ENCODE measurements at regions not wholly inside any gene's neighbourhood (a gene's known extent, or its start where the extent isn't known, plus 50 kb on each side); places are given as distances from the start of the nearest gene placed in this dataset.

- H3K4me3 ChIP-seq (ENCODE audit: low read depth, low read length): no peak overlapping the region
- H3K27me3 ChIP-seq (ENCODE audit: insufficient read depth, low read length): no peaks in the 10 kb centered on the region
- H3K9me3 ChIP-seq (ENCODE audit: insufficient read depth, low read depth, low read length): no peaks in the 10 kb centered on the region
- H3K79me1 ChIP-seq (ENCODE audit: low read length): no peaks in the 10 kb centered on the region
- no peak overlapping the region for H3K27ac ChIP-seq (ENCODE audit: low read depth, low read length)
- no peak overlapping the region for H2AFZ ChIP-seq (ENCODE audit: insufficient read depth, low read length, poor library complexity)
- no peak overlapping the region for H4K8ac ChIP-seq (ENCODE audit: low read depth, low read length)
- H3K9ac ChIP-seq (ENCODE audit: low read length): no peak overlapping the region
- no peak overlapping the region for H2AK5ac ChIP-seq (ENCODE audit: low read length)
- H3K14ac ChIP-seq (ENCODE audit: low read length): no peak overlapping the region
- H2BK12ac ChIP-seq (ENCODE audit: low read length): no peak overlapping the region
- H3K23ac ChIP-seq (ENCODE audit: low read length): no peak overlapping the region
- no CpG with 5 or more reads among the region's 6 CpGs for WGBS (ENCODE audit: extremely low coverage, insufficient coverage, insufficient read length)
- no peak overlapping the region for H4K12ac ChIP-seq (ENCODE audit: low read depth, low read length)
- no peak overlapping the region for H2BK120ac ChIP-seq (ENCODE audit: insufficient read depth, low read length, poor library complexity)
- H3K79me2 ChIP-seq (ENCODE audit: control insufficient read depth, insufficient read depth, low read length, poor library complexity): no peaks in the 10 kb centered on the region
- no peak overlapping the region for H3K4me2 ChIP-seq (ENCODE audit: low read length)
- H2BK5ac ChIP-seq (ENCODE audit: low read depth, low read length, poor library complexity): no peak overlapping the region
- no peak overlapping the region for H3K18ac ChIP-seq (ENCODE audit: low read length)
- no peak for DNase-seq
- H3K4ac ChIP-seq (ENCODE audit: low read depth, low read length): no peak overlapping the region
- H3K4me1 ChIP-seq (ENCODE audit: control insufficient read depth in 1 of 2, insufficient read depth in 2 of 2, low read length in 2 of 2): no peaks in the 10 kb centered on the region
- no peak overlapping the region for H4K91ac ChIP-seq (ENCODE audit: low read depth, low read length)
- H3K36me3 ChIP-seq (ENCODE audit: control insufficient read depth in 1 of 2, insufficient read depth in 2 of 2, low read length in 2 of 2): no peaks in the 10 kb centered on the region
Measured at GRCh38 chr5:99129768-99130501, 201.1 kb upstream of the CHD1 start.

GRCh38 chr5:99122976-99123375, 194.2 kb upstream of the CHD1 start:
- Histone ChIP-seq H2AFZ (ENCODE audit: insufficient read depth, low read length, poor library complexity) (no peak overlapping the region), H3K4me3 (ENCODE audit: low read depth, low read length) (no peak overlapping the region), H3K4ac (ENCODE audit: low read depth, low read length) (no peak overlapping the region), H3K18ac (ENCODE audit: low read length) (no peak overlapping the region), H3K9me3 (ENCODE audit: insufficient read depth, low read depth, low read length) (no peaks in the 10 kb centered on the region), H3K4me2 (ENCODE audit: low read length) (no peak overlapping the region), H3K23ac (ENCODE audit: low read length) (no peak overlapping the region), H4K12ac (ENCODE audit: low read depth, low read length) (no peak overlapping the region), H4K8ac (ENCODE audit: low read depth, low read length) (no peak overlapping the region), H3K9ac (ENCODE audit: low read length) (no peak overlapping the region), H3K14ac (ENCODE audit: low read length) (no peak overlapping the region), H3K4me1 (ENCODE audit: control insufficient read depth in 1 of 2, insufficient read depth in 2 of 2, low read length in 2 of 2) (no peaks in the 10 kb centered on the region), H2BK120ac (ENCODE audit: insufficient read depth, low read length, poor library complexity) (no peak overlapping the region), H3K79me1 (ENCODE audit: low read length) (no peaks in the 10 kb centered on the region), H4K91ac (ENCODE audit: low read depth, low read length) (no peak overlapping the region), H2BK12ac (ENCODE audit: low read length) (no peak overlapping the region), H3K79me2 (ENCODE audit: control insufficient read depth, insufficient read depth, low read length, poor library complexity) (no peaks in the 10 kb centered on the region), H2AK5ac (ENCODE audit: low read length) (no peak overlapping the region), H2BK5ac (ENCODE audit: low read depth, low read length, poor library complexity) (no peak overlapping the region), H3K27me3 (ENCODE audit: insufficient read depth, low read length) (no peaks in the 10 kb centered on the region), H3K27ac (ENCODE audit: low read depth, low read length) (no peak overlapping the region), H3K36me3 (ENCODE audit: control insufficient read depth in 1 of 2, insufficient read depth in 2 of 2, low read length in 2 of 2) (no peaks in the 10 kb centered on the region)
- DNase-seq: peak; percentile 30 to 71

- Histone ChIP-seq H2AFZ (ENCODE audit: insufficient read depth, low read length, poor library complexity) (no peak overlapping the region), H3K79me2 (ENCODE audit: control insufficient read depth, insufficient read depth, low read length, poor library complexity) (no peaks in the 10 kb centered on the region), H4K12ac (ENCODE audit: low read depth, low read length) (no peak overlapping the region), H3K4ac (ENCODE audit: low read depth, low read length) (no peak overlapping the region), H3K27ac (ENCODE audit: low read depth, low read length) (no peak overlapping the region), H3K4me2 (ENCODE audit: low read length) (no peak overlapping the region), H2BK120ac (ENCODE audit: insufficient read depth, low read length, poor library complexity) (no peak overlapping the region), H2BK12ac (ENCODE audit: low read length) (no peak overlapping the region), H4K8ac (ENCODE audit: low read depth, low read length) (no peak overlapping the region), H2AK5ac (ENCODE audit: low read length) (no peak overlapping the region), H3K4me3 (ENCODE audit: low read depth, low read length) (no peak overlapping the region), H3K27me3 (ENCODE audit: insufficient read depth, low read length) (no peaks in the 10 kb centered on the region), H2BK5ac (ENCODE audit: low read depth, low read length, poor library complexity) (no peak overlapping the region), H3K9me3 (ENCODE audit: insufficient read depth, low read depth, low read length) (no peaks in the 10 kb centered on the region), H3K18ac (ENCODE audit: low read length) (no peak overlapping the region), H3K23ac (ENCODE audit: low read length) (no peak overlapping the region), H3K79me1 (ENCODE audit: low read length) (no peaks in the 10 kb centered on the region), H3K14ac (ENCODE audit: low read length) (no peak overlapping the region), H3K36me3 (ENCODE audit: control insufficient read depth in 1 of 2, insufficient read depth in 2 of 2, low read length in 2 of 2) (no peaks in the 10 kb centered on the region), H3K9ac (ENCODE audit: low read length) (no peak overlapping the region), H4K91ac (ENCODE audit: low read depth, low read length) (no peak overlapping the region), H3K4me1 (ENCODE audit: control insufficient read depth in 1 of 2, insufficient read depth in 2 of 2, low read length in 2 of 2) (no peaks in the 10 kb centered on the region)
- WGBS (ENCODE audit: extremely low coverage, insufficient coverage, insufficient read length): no CpG with 5 or more reads among the region's 3 CpGs
- peak; percentile 81 to 89 for DNase-seq
Measured at GRCh38 chr5:99119326-99119725, 190.5 kb upstream of the CHD1 start.

- DNase-seq: no peak
- Histone ChIP-seq H3K27me3 (ENCODE audit: insufficient read depth, low read length) (no peaks in the 10 kb centered on the region), H2AFZ (ENCODE audit: insufficient read depth, low read length, poor library complexity) (no peak overlapping the region), H3K79me1 (ENCODE audit: low read length) (no peaks in the 10 kb centered on the region), H3K4me2 (ENCODE audit: low read length) (no peak overlapping the region), H4K12ac (ENCODE audit: low read depth, low read length) (no peak overlapping the region), H2BK12ac (ENCODE audit: low read length) (no peak overlapping the region), H4K8ac (ENCODE audit: low read depth, low read length) (no peak overlapping the region), H3K4me1 (ENCODE audit: control insufficient read depth in 1 of 2, insufficient read depth in 2 of 2, low read length in 2 of 2) (no peaks in the 10 kb centered on the region), H3K4me3 (ENCODE audit: low read depth, low read length) (no peak overlapping the region), H3K27ac (ENCODE audit: low read depth, low read length) (no peak overlapping the region), H3K4ac (ENCODE audit: low read depth, low read length) (no peak overlapping the region), H3K79me2 (ENCODE audit: control insufficient read depth, insufficient read depth, low read length, poor library complexity) (no peaks in the 10 kb centered on the region), H4K91ac (ENCODE audit: low read depth, low read length) (no peak overlapping the region), H3K14ac (ENCODE audit: low read length) (no peak overlapping the region), H3K18ac (ENCODE audit: low read length) (no peak overlapping the region), H3K36me3 (ENCODE audit: control insufficient read depth in 1 of 2, insufficient read depth in 2 of 2, low read length in 2 of 2) (no peaks in the 10 kb centered on the region), H3K9ac (ENCODE audit: low read length) (no peak overlapping the region), H2BK5ac (ENCODE audit: low read depth, low read length, poor library complexity) (no peak overlapping the region), H3K9me3 (ENCODE audit: insufficient read depth, low read depth, low read length) (no peaks in the 10 kb centered on the region), H2BK120ac (ENCODE audit: insufficient read depth, low read length, poor library complexity) (no peak overlapping the region), H3K23ac (ENCODE audit: low read length) (no peak overlapping the region), H2AK5ac (ENCODE audit: low read length) (no peak overlapping the region)
- WGBS (ENCODE audit: extremely low coverage, insufficient coverage, insufficient read length): no CpG with 5 or more reads among the region's 4 CpGs
Measured at GRCh38 chr5:99116526-99116925, 187.7 kb upstream of the CHD1 start.
